Heart left ventricle (tissue), 13 donors: ENCODE measurements at regions not wholly inside any gene's neighbourhood (a gene's known extent, or its start where the extent isn't known, plus 50 kb on each side); places are given as distances from the start of the nearest gene placed in this dataset.

Source experiments
- POLR2A ChIP-seq, 2 donors: fragments of 450-650 bp; IDR thresholded peaks; one replicate each; pipeline ENCODE4 v1.6.1; 2017; ENCODE audit warnings: antibody characterized with exemption in 2 of 2, mild to moderate bottlenecking in 2 of 2, moderate library complexity in 2 of 2
- TF ChIP-seq, protein P1 (sequence below), 12 donors: fragments of 200-600 bp; sonication (generic) in 4 of 12; IDR thresholded peaks; one replicate each; pipeline versions ENCODE4 v1.5.0 to v1.8.0; 2018 to 2022; ENCODE audit warnings: antibody characterized with exemption in 12 of 12, mild to moderate bottlenecking in 5 of 12
- donor health status: ischemic (EF 13 %, LVEDD 7.1; RV severe dilation, severe dysfunction).
- donor health status: DM: no; HTN: yes; CAD: no.
- donor health status: DM: no; HTN: no; CAD: no.
- donor health status: ischemic (EF 25% LVEDD 6.9; RV normal size, moderate dysfunction).
- donor health status: ischemic (EF 25% LVEDD 5.7; RV mildly dilated, moderate dysfunction).
- donor health status: ischemic (EF 35%, LVEDD 5.7; RV mildly dilated, moderate dysfunction).
- donor health status: nonischemic (EF 11% LVEDD 7.7; RV severe dilation, severe dysfunction).
- donor health status: DM: yes; HTN: yes; CAD: no.
- donor health status: PGD.
- donor health status: ischemic (EF 29% LVEDD 5.4; RV normal size, mild dysfunction).
- donor health status: nonischemic (EF 23%, LVEDD 6.1; RV moderate dilation, normal function).

DNA sequence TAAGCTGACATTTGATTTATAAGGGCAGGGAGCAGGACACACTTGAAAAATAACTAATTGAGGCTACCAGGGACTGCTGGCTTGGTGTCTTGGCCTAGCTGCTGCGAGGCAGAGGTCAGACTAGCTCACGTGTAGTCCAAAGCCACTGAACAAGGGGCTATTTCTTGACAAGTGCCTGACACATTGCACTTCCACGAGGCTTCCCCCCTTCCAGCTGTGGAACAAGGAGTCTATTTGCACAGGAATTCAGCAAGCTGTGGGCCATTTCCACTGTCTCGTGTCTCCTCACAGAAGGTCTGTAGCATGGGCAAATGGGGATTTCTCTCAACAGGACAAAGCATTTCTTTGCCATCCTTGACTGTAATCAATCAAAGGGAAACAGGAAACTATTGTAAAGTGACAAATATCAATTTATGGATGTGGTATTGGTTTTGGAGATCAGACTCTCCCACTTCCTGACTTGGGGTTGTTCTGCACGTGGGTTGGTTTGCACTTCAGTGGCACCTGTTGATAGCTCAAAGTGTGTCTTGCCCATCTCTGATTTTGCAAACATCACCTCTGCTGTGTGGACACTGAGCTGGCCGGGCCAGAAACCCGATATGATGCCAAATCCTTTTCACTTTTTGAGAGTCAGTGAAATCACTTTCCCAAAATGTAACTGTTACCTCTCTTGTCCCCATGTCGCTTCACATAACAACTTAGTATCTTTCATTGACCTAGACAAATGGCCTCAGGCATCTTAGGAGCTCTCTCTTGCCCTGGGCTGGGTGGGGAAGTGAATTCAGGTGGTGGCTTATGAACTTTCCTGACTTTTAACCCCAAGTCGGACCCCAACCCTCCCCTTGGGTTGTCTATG is 107.4 kb upstream of the MAMLD1 start:
- TF ChIP-seq, protein P1, sequence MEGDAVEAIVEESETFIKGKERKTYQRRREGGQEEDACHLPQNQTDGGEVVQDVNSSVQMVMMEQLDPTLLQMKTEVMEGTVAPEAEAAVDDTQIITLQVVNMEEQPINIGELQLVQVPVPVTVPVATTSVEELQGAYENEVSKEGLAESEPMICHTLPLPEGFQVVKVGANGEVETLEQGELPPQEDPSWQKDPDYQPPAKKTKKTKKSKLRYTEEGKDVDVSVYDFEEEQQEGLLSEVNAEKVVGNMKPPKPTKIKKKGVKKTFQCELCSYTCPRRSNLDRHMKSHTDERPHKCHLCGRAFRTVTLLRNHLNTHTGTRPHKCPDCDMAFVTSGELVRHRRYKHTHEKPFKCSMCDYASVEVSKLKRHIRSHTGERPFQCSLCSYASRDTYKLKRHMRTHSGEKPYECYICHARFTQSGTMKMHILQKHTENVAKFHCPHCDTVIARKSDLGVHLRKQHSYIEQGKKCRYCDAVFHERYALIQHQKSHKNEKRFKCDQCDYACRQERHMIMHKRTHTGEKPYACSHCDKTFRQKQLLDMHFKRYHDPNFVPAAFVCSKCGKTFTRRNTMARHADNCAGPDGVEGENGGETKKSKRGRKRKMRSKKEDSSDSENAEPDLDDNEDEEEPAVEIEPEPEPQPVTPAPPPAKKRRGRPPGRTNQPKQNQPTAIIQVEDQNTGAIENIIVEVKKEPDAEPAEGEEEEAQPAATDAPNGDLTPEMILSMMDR (IDR thresholded peaks at IDR 0.05): no peak
- no peak for TF ChIP-seq POLR2A (IDR thresholded peaks at IDR 0.05)
